Ovary (tissue), 7 donors: ENCODE measurements at regions not wholly inside any gene's neighbourhood (a gene's known extent, or its start where the extent isn't known, plus 50 kb on each side); places are given as distances from the start of the nearest gene placed in this dataset.

ENCODE experiments used
- DNase-seq, 5 donors: peaks; one replicate each; pipeline ENCODE4 v3.0.0-alpha.2; 2019 to 2020
- H3K27ac ChIP-seq, 2 donors: fragments of 200-600 bp; one replicate each; pipeline versions ENCODE4 v1.5.1 to v1.8.0; 2019 to 2022
- H3K27me3 ChIP-seq: fragments of 200-600 bp; one replicate; pipeline ENCODE4 v1.8.0; 2022
- H3K36me3 ChIP-seq: fragments of 200-600 bp; sonication (generic); one replicate; pipeline ENCODE4 v1.5.1; 2019
- H3K4me1 ChIP-seq: one replicate; pipeline ENCODE4 v1.8.1; 2013; ENCODE audit warnings: mild to moderate bottlenecking, moderate library complexity; ENCODE audit not compliant: insufficient read depth
- H3K4me3 ChIP-seq: fragments of 200-600 bp; sonication (generic); one replicate; pipeline ENCODE4 v1.5.1; 2017
- H3K9me3 ChIP-seq, 2 donors: fragments of 200-600 bp in 1 of 2; sonication (generic) in 1 of 2; one replicate each; pipeline versions ENCODE4 v1.5.1 to v1.8.1; 2013 to 2019; ENCODE audit warnings: mild to moderate bottlenecking in 1 of 2, moderate library complexity in 1 of 2
- CTCF ChIP-seq, 3 donors: fragments of 450-650 bp in 2 of 3; fragments of 200-600 bp in 1 of 3; IDR thresholded peaks; one replicate each; pipeline versions ENCODE4 v1.5.1 to v1.8.0; 2016 to 2022; ENCODE audit warnings: antibody characterized with exemption in 3 of 3, mild to moderate bottlenecking in 1 of 3
- EP300 ChIP-seq: sonication (generic); formaldehyde crosslinking; IDR thresholded peaks from one replicate; pipeline ENCODE4 v1.6.1; 2017; ENCODE audit warnings: antibody characterized with exemption
- POLR2A ChIP-seq: fragments of 450-650 bp; IDR thresholded peaks from one replicate; pipeline ENCODE4 v1.6.1; 2017; ENCODE audit warnings: antibody characterized with exemption, mild to moderate bottlenecking, moderate library complexity
- whole genome bisulfite sequencing, 3 donors: extraction: QIAGEN DNeasy Blood & Tissue Kit in 1 of 3; methylation state at CpG; one replicate each; pipeline versions ENCODE4 v1.1.5 to v1.1.7; 2013 to 2017; 5-methylcytosine and 5-hydroxymethylcytosine counted together
- intact Hi-C, 4 donors: fragments of 100-400 bp; cut with DNase I; formaldehyde crosslinking; loops; one replicate each; pipeline versions ENCODE4 v1.11.0 to v1.15.1; 2022 to 2023
- donor health status: DM: no; HTN: no; CAD: no; lungs with moderate emphysema.
- donor health status: DM: no; HTN: no; CAD: no.
- donor health status: Bipolar disorder and iron deficiency.
- donor health status: DM: no; HTN: no; CAD: no.
- donor health status: DM: yes; HTN: yes; CAD: no.

DNA sequence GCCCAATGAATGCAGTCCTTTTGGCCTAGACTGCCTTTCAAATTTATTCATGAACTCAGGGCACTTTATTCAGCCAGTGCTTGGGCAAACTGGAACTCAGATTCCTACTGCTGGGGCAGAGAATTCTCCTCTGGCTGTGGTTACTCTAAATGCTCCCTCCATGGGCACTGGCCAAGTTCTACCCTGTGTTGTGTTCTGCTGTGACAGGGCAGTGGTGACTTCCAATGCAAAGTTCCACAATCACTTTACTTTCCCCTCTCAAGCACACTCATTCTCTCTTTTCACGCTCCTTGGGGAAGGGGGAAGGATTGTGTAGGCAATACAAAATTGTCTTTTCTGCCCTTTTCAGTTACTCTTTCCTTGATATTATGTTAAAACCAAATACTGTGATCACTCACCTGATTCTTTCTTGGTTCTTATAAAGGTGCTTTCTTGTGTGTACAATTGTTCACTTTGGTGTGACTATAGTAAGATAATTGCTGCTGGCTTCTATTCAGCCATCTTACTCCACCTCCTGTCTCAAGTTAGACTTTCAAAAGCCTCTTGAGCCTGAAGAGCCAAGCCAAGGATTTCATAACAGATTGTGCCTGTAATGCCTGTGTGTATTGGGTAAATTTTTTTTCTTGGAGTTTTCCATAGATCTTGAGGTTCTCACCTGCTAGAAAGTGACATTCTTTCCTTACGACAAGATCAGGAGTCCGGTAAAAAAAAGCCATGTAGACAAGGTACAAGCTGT, 1078.6 kb downstream of the FAM133A start:
- H3K4me3 ChIP-seq = no peak overlapping the region
- H3K27ac ChIP-seq = no peak overlapping the region
- H3K9me3 ChIP-seq = no peaks in the 10 kb centered on the region
- TF ChIP-seq CTCF (IDR thresholded peaks at IDR 0.05) = no peak
- no peak for TF ChIP-seq EP300
- TF ChIP-seq POLR2A = no peak
- 83 to 88% (median 85%) methylated on average over 3 of the region's 3 CpGs for WGBS, 3 donors
- no peaks in the 10 kb centered on the region for H3K4me1 ChIP-seq
- no peak for DNase-seq
- intact Hi-C loops = no loop called here
- H3K36me3 ChIP-seq = no peaks in the 10 kb centered on the region
- H3K27me3 ChIP-seq = no peaks in the 10 kb centered on the region

DNA sequence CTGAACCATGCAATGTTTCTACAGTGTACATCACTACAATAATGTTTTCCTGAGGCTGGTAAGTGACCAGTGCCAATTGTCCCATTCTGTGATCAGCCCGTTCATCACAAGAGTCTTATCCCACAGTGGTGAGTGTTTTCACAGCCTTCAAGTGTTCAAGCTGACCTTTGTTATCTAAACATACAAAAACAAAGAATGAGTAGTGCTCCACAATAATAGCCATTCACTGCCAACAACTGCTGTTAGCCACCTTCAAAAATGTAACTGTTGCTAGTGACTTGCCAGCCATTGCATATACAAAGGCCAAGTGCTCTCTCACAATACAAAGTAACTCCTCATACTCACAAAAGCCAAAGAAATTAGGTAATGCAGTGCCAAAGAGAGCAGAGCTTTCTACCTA, 1084.1 kb downstream of the FAM133A start:
- WGBS, 3 donors = 47 to 59% (median 51%) methylated on average over 1 of the region's 1 CpG
- Histone ChIP-seq H3K27me3 (no peaks in the 10 kb centered on the region), H3K27ac (no peak overlapping the region), H3K4me3 (no peak overlapping the region), H3K4me1 (no peaks in the 10 kb centered on the region), H3K9me3 (no peaks in the 10 kb centered on the region), H3K36me3 (no peaks in the 10 kb centered on the region)
- TF ChIP-seq POLR2A (no peak), CTCF (IDR thresholded peaks at IDR 0.05) (no peak), EP300 (no peak)
- no peak for DNase-seq
- intact Hi-C loops = no loop called here

DNA sequence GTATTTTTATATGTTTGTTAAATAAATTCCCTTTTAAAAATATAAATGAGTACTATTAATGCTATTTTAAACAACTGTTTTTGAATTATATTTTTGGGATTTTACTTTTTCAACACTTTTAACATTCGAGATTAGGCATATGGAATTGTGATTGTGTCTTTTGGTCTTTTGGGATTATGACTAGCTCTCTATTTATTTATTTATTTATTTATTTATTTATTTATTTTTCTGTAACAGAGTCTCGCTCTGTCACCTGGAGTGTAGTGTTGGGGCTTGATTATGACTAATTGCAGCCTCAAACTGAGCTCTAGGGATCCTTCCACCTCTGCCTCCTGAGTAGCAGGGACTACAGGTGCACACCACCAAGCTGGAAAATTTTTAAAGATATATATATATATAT, 1101.6 kb downstream of the FAM133A start:
- no peak overlapping the region for H3K4me3 ChIP-seq
- intact Hi-C loops = no loop called here
- 62 to 78% (median 63%) methylated on average over 2 of the region's 2 CpGs for whole genome bisulfite sequencing, 3 donors

DNA sequence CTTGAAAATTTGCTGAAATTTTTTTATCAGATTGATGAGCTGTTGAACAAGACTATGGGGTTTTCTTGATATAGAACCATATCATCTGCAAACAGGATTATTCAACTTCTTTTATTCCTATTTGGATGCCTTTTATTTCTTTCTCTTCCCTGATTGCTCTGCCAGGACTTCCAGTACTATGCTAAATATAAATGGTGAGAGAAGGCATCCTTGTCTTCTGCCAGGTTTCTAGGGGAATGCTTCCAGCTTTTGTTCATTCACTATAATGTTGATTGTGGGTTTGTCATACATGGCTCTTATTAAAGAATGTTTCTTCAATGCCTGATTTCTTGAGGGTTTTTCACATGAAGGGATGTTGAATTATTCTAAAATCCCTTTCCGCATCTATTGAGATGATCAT, 1139.5 kb downstream of the FAM133A start:
- no peak overlapping the region for H3K27ac ChIP-seq
- intact Hi-C loops = no loop called here
- 95 to 98% (median 97%) methylated on average over 1 of the region's 1 CpG for WGBS, 3 donors
- TF ChIP-seq CTCF (IDR thresholded peaks at IDR 0.05) (no peak), POLR2A (no peak), EP300 (no peak)
- H3K4me1 ChIP-seq = no peaks in the 10 kb centered on the region
- H3K4me3 ChIP-seq = no peak overlapping the region
- H3K36me3 ChIP-seq = no peaks in the 10 kb centered on the region
- H3K9me3 ChIP-seq = no peaks in the 10 kb centered on the region
- H3K27me3 ChIP-seq = no peaks in the 10 kb centered on the region
- no peak for DNase-seq

More for the DNA sequence above, 1101.6 kb downstream of the FAM133A start:
- Histone ChIP-seq H3K27me3 (no peaks in the 10 kb centered on the region), H3K36me3 (no peaks in the 10 kb centered on the region), H3K9me3 (no peaks in the 10 kb centered on the region), H3K4me1 (no peaks in the 10 kb centered on the region), H3K27ac (no peak overlapping the region)
- DNase-seq = no peak
- TF ChIP-seq POLR2A (no peak), EP300 (no peak), CTCF (IDR thresholded peaks at IDR 0.05) (no peak)
